Stimulated activated CD4-positive, alpha-beta T cell treated with anti-CD3 and anti-CD28 coated beads, Interleukin-15, amount 100 ng/mL, for 48 hours (primary cell): ENCODE measurements at regions not wholly inside any gene's neighbourhood (a gene's known extent, or its start where the extent isn't known, plus 50 kb on each side); places are given as distances from the start of the nearest gene placed in this dataset.

ENCODE experiments used
- DNase-seq, 2 donors: peaks; one replicate each; pipeline ENCODE4 v3.0.0-alpha.2; 2020; ENCODE audit warnings: low read depth in 2 of 2

DNA sequence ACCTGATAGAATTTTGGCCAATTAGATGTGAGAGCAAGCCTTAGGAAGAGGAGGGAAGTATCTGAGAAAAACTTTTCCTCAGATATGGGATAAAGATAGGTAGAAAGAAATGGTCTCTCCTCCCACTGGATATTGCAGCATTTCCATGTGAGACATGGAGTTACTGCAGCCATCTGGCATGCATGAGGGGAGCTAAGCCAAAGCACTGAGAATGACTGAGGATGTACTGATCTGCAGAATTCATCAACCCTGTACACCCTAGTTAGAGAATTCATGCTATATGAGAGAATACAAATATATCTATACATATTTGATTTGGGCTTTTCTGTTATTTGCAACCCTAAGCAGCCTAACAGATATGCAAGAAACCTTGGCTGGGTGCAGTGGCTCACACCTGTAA is 52.5 kb upstream of the RPL34 start:
- DNase-seq: no peak

- DNase-seq: no peak
These were observed 59.3 kb upstream of the RPL34 start for GRCh38 chr4:108561116-108561515.

DNA sequence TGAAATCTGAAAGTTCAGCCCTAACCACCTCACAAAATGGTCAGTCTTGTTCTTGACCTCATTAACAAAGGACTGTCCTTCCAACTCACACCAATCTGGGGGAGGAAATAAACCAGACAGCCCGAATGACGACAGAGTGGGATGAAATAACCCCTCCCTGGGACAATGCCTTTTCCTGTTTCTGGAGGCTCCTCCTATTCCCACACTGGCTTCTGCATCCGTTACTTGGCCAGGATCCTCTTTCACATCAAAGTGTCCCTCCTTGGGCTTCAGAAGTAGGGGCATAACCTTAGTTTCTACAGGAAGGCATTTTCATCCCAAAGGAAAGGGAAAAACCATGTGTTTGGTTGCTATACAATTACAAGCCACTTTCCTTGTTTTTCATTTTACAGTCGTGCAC is 59.8 kb upstream of the RPL34 start:
- DNase-seq: no peak

- no peak for DNase-seq
These were observed 60.5 kb upstream of the RPL34 start for GRCh38 chr4:108559911-108560310.

DNA sequence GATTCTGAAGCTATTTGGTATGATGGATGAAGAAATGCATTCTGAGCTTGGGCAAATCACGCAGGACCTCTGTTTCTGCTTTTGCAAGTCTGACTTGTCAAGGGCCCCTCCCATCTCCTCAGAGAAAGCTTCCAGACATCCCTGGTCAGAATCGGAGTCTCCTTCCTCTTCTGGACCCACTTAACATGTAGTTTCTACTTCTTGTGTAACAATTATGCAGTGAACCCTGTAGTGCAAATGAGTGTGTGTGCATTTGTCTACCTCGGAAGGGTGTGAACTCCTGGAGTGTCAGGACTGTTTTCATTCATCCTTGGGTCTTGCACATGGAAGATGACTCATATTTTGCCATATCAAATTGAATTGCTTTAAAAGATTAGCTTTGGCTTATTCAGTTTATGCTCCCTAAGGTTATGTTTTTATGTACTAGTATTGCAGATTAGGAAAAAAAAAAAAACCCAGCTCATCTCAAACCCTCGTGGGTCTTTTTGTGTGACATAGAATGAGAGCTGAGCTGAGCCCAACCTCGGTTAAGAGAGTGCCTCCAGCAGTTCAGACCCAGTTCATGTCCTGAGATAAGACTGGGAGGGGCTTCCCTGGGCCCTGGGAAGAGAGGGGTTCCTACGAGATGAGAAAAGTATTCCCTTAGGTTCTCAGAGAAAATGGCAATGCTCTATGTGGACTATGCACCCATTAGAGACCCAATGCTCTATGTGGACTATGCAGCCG is 61.1 kb upstream of the RPL34 start:
- no peak for DNase-seq

DNA sequence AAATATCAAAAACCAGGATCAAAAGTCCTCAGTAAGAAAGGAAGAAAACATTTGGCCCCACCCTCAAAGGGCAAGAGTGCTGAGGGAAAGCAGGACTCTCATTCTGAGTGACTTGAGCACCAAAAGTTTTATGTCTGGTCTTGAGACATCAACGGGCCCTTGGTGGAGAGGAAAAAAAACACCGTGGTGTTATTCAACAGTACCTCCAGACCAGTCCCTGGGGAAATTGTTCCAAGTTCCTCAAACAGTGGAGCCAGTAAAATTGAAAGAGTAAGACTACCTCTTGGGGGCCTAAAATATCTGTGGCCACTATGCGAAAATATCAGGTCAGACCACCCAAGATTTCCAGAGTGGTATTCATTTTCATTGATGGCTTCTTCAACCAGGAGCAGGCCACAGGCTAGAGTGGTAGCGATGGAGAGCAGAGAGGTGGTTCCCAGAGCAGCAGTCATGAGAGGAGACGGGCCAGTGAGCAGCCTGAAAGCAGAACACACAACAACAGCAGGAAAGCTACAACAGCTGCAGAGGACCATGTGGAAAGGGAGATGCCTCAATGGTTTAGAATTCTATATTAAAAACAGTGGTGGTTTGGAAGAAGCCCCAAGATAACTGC is 63.7 kb upstream of the RPL34 start:
- DNase-seq: no peak

DNA sequence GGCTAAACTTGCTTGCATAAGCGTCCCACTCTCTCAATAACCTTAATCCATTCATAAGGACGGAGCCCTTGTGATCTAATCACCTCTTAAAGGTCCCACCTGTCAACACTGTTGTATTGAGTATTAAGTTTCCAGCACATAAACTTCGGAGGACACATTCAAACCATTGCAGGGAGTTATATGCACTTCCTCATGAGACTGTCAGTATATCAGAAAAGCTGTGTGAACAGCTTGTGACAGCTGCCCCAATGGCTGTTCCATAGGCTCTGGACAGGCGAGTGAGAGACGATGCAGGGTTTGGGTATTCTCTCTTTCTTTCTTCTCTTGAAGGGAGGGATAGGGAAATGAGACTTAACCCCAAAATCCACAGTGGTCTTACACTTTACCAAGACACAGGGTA is 64.2 kb upstream of the RPL34 start:
- no peak for DNase-seq

GRCh38 chr4:108555701-108556100 is 64.7 kb upstream of the RPL34 start:
- DNase-seq: no peak

DNA sequence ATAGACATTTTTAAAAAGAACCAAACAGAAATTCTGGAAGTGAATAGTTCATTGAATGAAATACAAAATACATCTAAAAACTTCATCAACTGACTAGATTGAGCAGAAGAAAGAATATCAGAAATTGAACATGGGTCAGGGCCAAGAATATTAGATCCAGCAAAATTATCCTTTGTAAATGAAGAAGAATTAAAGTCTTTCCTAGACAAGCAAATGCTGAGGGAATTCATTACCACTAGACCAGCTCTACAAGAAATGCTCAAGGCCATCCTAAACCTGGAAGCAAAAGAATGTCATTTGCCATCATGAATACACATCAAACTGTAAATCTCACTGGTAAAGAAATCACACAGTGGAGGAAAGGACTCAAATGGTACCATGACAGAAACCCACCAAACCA is 72.7 kb upstream of the RPL34 start:
- DNase-seq: no peak

- DNase-seq: no peak
These were observed 73.6 kb upstream of the RPL34 start for GRCh38 chr4:108546728-108547127.

DNA sequence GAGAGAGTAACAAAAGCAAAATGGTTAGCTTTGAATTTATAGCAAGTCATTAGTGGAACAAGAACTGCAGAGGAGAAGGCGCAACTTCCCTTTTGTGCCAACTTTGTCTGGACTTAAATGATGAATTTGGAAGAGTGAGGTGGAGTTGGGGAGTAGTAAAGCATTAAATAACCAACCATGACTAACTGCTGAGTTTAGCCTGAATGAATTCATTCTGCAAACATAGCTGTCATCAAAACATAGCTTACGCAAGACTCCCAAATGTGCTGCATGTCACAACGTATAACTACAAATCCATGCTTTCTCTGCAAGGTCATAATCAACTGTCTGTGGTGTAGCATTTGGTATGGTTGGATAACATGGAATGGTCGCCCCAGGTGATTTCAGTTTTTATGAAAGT is 75.9 kb upstream of the RPL34 start:
- DNase-seq: no peak

- DNase-seq: no peak
These were observed 76.9 kb upstream of the RPL34 start for GRCh38 chr4:108543359-108543968.

DNA sequence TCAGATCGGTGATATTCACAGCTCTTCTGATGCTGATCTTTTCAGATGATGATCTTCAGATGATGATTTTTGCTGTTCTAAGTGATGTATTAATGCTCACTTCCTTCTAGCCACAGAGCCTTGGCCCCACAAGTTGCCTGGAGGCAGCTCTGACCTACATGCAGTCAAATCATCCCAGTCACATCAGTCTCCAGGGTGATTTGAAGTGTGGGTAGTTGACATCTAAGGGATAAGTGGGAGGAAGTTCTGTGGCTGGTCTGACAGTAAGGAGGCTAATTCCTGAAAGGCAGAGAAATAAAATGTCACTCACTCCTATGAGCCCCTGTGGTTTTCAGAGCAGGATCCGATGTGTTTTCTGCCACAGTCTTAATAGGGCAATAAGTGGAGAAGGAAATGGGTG is 79.8 kb upstream of the RPL34 start:
- DNase-seq: no peak

- DNase-seq: no peak
These were observed 83.8 kb upstream of the RPL34 start for GRCh38 chr4:108536577-108536976.

GRCh38 chr4:108535757-108536156 is 84.6 kb upstream of the RPL34 start:
- no peak for DNase-seq

- DNase-seq: no peak
These were observed 86.5 kb upstream of the RPL34 start for GRCh38 chr4:108533876-108534275.

DNA sequence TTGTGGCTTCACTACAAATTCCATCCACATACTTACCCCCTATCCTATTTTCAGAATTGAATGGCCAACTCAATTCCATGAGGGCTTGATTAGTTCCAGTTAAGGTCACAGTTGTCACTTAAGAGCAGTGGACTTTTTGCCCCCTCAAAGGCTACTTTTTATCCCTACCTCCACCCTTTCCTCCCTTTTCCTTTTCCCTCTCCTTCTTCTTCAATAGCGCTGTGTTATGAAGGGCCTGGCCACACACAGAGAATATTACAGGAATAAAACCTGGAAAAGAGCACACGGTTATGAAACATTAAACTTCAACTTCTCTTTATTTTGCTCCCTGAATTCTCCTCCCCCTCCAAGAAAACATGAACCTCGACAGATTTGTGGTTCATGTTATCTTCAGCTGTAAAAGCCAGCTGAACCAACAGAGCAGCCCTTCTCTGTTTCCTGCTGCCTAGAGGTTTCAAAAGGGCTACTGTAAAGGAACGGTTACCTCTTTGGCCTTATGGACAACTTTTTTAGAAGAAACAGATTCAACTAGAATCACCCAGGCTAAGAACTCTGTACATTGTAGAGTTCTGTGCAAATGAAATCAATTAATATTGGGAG is 87.0 kb upstream of the RPL34 start:
- no peak for DNase-seq

DNA sequence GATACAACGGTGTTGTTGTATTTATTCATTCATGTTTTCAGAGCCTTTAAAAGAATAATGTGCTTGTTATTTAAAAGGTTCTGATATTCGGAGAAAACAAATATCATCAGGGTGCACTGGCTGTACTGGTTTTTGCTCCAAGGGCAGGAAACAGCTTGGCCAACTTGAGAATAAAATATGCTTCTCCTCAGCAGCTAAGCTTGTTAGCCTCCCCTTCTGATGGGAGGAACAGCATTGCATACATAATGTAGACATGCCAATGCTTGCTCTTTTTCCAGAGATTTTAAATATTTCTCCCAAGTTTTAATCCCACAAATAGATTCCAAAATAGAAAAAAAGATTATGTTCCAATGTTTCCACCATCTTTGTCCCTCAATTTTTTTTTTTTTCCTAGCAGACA is 87.6 kb upstream of the RPL34 start:
- no peak for DNase-seq

DNA sequence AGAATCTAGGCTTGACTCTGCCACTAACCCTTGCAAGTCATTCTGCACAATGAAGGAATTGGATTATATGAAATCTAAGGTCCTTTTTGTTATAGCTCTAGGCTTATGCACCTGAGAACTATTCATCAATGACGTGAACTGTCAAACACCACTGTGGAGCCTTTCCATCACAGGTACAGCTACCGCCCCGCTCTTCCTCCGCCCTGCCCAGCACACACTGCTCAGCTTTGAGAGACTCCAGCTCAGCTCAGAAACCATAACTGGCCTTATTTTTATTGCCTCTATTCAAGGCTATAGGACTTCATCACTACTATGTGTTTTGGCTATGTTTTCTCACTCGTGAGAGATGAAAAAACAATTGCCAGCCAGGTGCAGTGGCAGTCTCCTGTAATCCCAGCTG is 88.2 kb upstream of the RPL34 start:
- no peak for DNase-seq

GRCh38 chr4:108531461-108531860 is 88.9 kb upstream of the RPL34 start:
- DNase-seq: no peak

DNA sequence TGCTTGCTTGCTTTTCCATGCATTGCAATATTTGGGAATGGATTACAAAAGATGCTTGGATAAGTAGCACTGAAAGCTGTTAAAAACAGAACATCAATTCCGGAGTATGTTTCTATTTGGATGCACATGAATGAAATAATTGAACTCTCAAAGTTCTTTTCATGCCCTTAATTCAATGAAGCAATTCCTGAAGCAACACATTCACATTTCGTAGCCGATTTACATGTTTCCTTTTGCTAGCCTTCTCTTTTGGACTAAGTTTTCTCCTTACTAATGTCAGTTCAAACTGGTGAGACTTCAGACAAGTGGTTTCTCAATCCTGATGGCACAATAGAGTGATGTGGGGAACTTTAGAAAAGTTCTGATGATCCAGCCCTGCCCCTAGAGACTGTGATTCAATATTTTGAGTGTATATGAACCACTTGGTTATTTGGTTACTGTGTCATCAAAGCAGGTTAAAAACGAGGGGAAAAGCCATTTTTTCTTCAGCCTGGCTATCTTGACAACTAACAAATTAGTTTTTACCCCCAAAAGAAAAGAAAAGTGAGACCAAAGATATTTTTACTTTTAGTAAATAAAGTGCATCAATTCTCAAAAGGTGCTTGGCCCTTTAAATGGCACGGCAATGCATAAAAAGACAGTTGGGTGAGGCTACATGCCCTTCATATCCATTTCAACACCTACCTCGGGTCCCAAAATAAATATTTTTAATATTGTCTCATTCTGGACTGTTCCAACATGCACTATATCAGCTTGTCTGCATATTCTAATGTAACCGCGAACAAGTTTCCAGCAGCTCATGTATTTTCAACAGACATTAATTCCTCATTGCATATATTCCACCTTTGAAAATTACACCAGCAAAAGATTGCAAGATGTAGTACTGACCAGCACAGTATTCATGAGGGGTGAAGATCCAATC is 90.1 kb upstream of the RPL34 start:
- DNase-seq: no peak

GRCh38 chr4:108529102-108529501 is 91.3 kb upstream of the RPL34 start:
- DNase-seq: no peak
